WTC11 (cell line): ENCODE measurements at regions not wholly inside any gene's neighbourhood (a gene's known extent, or its start where the extent isn't known, plus 50 kb on each side); places are given as distances from the start of the nearest gene placed in this dataset.

Experiments
- ATAC-seq: fragments of 200-7000 bp; cut with Tn5 transposase; 2 replicates; pipeline ENCODE4 v1.10.0; 2021; ENCODE audit warnings: mild to moderate bottlenecking, moderate library complexity
- CTCF ChIA-PET: fragments of 300-600 bp; sonication (Branson Sonifier 250); formaldehyde crosslinking; loops from one replicate; lab custom pipeline; 2021; ENCODE audit warnings: antibody characterized with exemption; lab: Charles Lee
- POLR2A ChIA-PET: fragments of 350-600 bp; sonication (Branson Sonifier 250); formaldehyde crosslinking; loops from one replicate; lab custom pipeline; 2021; ENCODE audit warnings: antibody characterized with exemption; lab: Charles Lee
- DNase-seq: peaks from one replicate; pipeline ENCODE4 v3.0.0; 2021; ENCODE audit warnings: low spot score
- H3K27ac Mint-ChIP-seq: 2 replicates; pipeline ENCODE4 v1.8.0; 2021; ENCODE audit warnings: mixed read lengths
- H3K27me3 Mint-ChIP-seq: 2 replicates; pipeline ENCODE4 v1.8.0; 2021; ENCODE audit warnings: low read depth, mild to moderate bottlenecking, moderate library complexity, mixed read lengths
- H3K36me3 Mint-ChIP-seq: 2 replicates; pipeline ENCODE4 v1.8.0; 2021; ENCODE audit warnings: mixed read lengths
- H3K4me1 Mint-ChIP-seq: 2 replicates; pipeline ENCODE4 v1.8.0; 2022; ENCODE audit warnings: mixed read lengths
- H3K4me3 Mint-ChIP-seq: 2 replicates; pipeline ENCODE4 v1.8.0; 2021; ENCODE audit warnings: mild to moderate bottlenecking, moderate library complexity, mixed read lengths
- H3K9me3 Mint-ChIP-seq: 2 replicates; pipeline ENCODE4 v1.8.0; 2021; ENCODE audit warnings: mixed read lengths
- ARID4B ChIP-seq: sonication (generic); formaldehyde crosslinking; IDR thresholded peaks from 2 replicates; pipeline ENCODE4 v1.8.0; 2023; ENCODE audit warnings: missing genetic modification reagents, mild to moderate bottlenecking, borderline replicate concordance
- ESRRA ChIP-seq: sonication (generic); formaldehyde crosslinking; IDR thresholded peaks from 2 replicates; pipeline ENCODE4 v1.8.1; 2022; ENCODE audit warnings: mild to moderate bottlenecking, missing genetic modification reagents, borderline replicate concordance
- FOXJ3 ChIP-seq: sonication (generic); formaldehyde crosslinking; IDR thresholded peaks from 2 replicates; pipeline ENCODE4 v1.9.0; 2021; ENCODE audit warnings: missing genetic modification reagents, mild to moderate bottlenecking, borderline replicate concordance
- MXD4 ChIP-seq: fragments of 250-450 bp; sonication (Bioruptor Pico); IDR thresholded peaks from 2 replicates; pipeline ENCODE4 v1.8.0; 2021; ENCODE audit warnings: mild to moderate bottlenecking, moderate library complexity, borderline replicate concordance
- NFYB ChIP-seq: sonication (generic); formaldehyde crosslinking; conservative IDR thresholded peaks from 2 replicates; pipeline ENCODE4 v1.8.0; 2022; ENCODE audit warnings: low read depth, missing genetic modification reagents
- NR3C1 ChIP-seq: sonication (generic); formaldehyde crosslinking; conservative IDR thresholded peaks from 2 replicates; pipeline ENCODE4 v1.8.1; 2023; ENCODE audit warnings: low read depth, mild to moderate bottlenecking, missing genetic modification reagents
- PREB ChIP-seq: sonication (generic); formaldehyde crosslinking; IDR thresholded peaks from 2 replicates; pipeline ENCODE4 v1.8.1; 2022; ENCODE audit warnings: mild to moderate bottlenecking, missing genetic modification reagents, moderate library complexity, borderline replicate concordance
- SP1 ChIP-seq: sonication (generic); formaldehyde crosslinking; conservative IDR thresholded peaks from 2 replicates; pipeline ENCODE4 v1.8.1; 2022; ENCODE audit warnings: missing genetic modification reagents
- TEAD4 ChIP-seq: sonication (generic); formaldehyde crosslinking; IDR thresholded peaks from 2 replicates; pipeline ENCODE4 v1.8.0; 2022; ENCODE audit warnings: mild to moderate bottlenecking, missing genetic modification reagents
- TP53 ChIP-seq: sonication (generic); formaldehyde crosslinking; IDR thresholded peaks from 2 replicates; pipeline ENCODE4 v1.8.1; 2023; ENCODE audit warnings: mild to moderate bottlenecking, missing genetic modification reagents
- TF ChIP-seq, protein P1 (sequence below): sonication (generic); formaldehyde crosslinking; IDR thresholded peaks from 2 replicates; pipeline ENCODE4 v1.8.0; 2022; ENCODE audit warnings: missing genetic modification reagents
- TF ChIP-seq, protein P2 (sequence below): fragments of 250-450 bp; sonication (Bioruptor Pico); IDR thresholded peaks from 2 replicates; pipeline ENCODE4 v1.8.0; 2021; ENCODE audit warnings: mild to moderate bottlenecking

DNA sequence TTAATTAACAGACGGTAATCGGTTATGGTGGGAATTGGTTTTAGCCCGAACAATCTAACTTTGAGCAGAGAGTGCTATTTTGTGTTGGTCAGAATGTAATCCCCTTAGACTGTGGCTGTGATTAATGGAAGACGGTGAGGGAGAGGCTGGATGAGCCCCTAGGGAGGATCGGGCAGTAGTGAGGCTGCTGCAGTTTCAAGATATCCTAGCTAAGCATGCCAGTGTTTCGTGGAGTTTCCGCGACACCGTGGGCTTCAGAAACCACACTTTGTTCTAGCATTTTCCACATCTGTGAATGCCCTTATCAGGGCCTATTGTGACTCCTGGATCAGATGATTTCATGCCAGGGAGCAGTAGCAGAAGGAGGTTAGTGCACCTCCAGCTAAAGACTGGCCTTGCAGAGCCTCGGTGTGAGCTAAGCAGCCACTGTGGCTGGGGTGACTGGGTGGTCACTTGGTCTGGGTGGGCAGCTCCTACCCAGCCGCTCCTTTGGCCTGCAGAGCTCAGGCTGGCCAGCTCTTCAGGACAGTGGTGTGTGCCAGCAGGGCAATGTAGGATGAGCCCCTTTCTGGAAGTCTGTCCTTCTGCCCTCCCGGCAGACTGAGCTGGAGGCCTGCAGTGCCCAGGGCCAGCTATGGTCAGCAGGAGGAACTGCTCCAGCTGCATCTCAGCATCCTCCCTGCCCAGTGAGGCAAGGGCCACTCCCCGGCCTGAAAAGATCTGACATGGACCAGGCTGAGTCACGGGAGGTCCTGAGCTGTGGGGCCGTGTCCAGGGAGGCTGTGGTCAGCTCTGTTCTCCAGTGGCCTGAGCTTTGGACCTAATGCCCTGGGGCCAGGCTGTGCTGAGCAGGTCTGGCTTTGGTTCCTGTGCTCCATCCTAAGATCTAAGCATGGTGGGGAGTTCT, 142.6 kb upstream of the GPC1 start:
- Mint-ChIP-seq H3K9me3 (no peaks in the 10 kb centered on the region), H3K4me1 (peaks cover 21% of the 10 kb centered on the region), H3K4me3 (no peak overlapping the region), H3K36me3 (no peaks in the 10 kb centered on the region), H3K27me3 (no peaks in the 10 kb centered on the region), H3K27ac (no peak overlapping the region)
- TF ChIP-seq MXD4 (CRISPR knock-in tag) (no peak), TP53 (no peak), NR3C1 (CRISPR knock-in tag) (no peak), NFYB (CRISPR knock-in tag) (no peak), TEAD4 (CRISPR knock-in tag) (no peak), PREB (CRISPR knock-in tag) (no peak), ARID4B (CRISPR knock-in tag) (no peak), FOXJ3 (CRISPR knock-in tag) (no peak), SP1 (no peak), ESRRA (no peak)
- TF ChIP-seq, protein P1, sequence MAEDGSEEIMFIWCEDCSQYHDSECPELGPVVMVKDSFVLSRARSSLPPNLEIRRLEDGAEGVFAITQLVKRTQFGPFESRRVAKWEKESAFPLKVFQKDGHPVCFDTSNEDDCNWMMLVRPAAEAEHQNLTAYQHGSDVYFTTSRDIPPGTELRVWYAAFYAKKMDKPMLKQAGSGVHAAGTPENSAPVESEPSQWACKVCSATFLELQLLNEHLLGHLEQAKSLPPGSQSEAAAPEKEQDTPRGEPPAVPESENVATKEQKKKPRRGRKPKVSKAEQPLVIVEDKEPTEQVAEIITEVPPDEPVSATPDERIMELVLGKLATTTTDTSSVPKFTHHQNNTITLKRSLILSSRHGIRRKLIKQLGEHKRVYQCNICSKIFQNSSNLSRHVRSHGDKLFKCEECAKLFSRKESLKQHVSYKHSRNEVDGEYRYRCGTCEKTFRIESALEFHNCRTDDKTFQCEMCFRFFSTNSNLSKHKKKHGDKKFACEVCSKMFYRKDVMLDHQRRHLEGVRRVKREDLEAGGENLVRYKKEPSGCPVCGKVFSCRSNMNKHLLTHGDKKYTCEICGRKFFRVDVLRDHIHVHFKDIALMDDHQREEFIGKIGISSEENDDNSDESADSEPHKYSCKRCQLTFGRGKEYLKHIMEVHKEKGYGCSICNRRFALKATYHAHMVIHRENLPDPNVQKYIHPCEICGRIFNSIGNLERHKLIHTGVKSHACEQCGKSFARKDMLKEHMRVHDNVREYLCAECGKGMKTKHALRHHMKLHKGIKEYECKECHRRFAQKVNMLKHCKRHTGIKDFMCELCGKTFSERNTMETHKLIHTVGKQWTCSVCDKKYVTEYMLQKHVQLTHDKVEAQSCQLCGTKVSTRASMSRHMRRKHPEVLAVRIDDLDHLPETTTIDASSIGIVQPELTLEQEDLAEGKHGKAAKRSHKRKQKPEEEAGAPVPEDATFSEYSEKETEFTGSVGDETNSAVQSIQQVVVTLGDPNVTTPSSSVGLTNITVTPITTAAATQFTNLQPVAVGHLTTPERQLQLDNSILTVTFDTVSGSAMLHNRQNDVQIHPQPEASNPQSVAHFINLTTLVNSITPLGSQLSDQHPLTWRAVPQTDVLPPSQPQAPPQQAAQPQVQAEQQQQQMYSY (CRISPR knock-in tag) = no peak
- TF ChIP-seq, protein P2, sequence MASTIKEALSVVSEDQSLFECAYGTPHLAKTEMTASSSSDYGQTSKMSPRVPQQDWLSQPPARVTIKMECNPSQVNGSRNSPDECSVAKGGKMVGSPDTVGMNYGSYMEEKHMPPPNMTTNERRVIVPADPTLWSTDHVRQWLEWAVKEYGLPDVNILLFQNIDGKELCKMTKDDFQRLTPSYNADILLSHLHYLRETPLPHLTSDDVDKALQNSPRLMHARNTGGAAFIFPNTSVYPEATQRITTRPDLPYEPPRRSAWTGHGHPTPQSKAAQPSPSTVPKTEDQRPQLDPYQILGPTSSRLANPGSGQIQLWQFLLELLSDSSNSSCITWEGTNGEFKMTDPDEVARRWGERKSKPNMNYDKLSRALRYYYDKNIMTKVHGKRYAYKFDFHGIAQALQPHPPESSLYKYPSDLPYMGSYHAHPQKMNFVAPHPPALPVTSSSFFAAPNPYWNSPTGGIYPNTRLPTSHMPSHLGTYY = no peak
- ATAC-seq = no peak
- ChIA-PET POLR2A (no interaction called here), CTCF (interaction anchor here (1.1 to 1.3 kb wide), 2 partner anchors 60 to 142 kb away, joined by 3 to 4 read pairs; no protein-coding TSS in a partner anchor)
- no peak for DNase-seq
